ENCODE measurements at regions not wholly inside any gene's neighbourhood (a gene's known extent, or its start where the extent isn't known, plus 50 kb on each side); places are given as distances from the start of the nearest gene placed in this dataset.
"Not testable (repeated sequence)": the region's sequence is repeated elsewhere in the genome, so short reads cannot be mapped to it uniquely, and the experiment has no call there.

- Histone ChIP-seq H3K36me3 (no peaks in the 10 kb centered on the region), H3K27ac (no peak overlapping the region), H3K4me1 (peaks cover 0 to 27% (median 4%) of the 10 kb centered on the region in 4 donors), H3K4me3 (no peak overlapping the region), H3K9me3 (no peaks in the 10 kb centered on the region), H3K27me3 (no peaks in the 10 kb centered on the region)
- TF ChIP-seq CTCF (IDR thresholded peaks at IDR 0.05): no peak
- intact Hi-C loops (cut with DNase I; ENCODE audit: low total_unique reads): no loop called here
- DNase-seq: no peak
Observed at GRCh38 chr6:112682071-112682470, 334.9 kb downstream of the RFPL4B start.

- Histone ChIP-seq H3K36me3 (no peaks in the 10 kb centered on the region), H3K27ac (no peak overlapping the region), H3K4me3 (no peak overlapping the region), H3K9me3 (no peaks in the 10 kb centered on the region), H3K4me1 (peaks cover 0 to 27% (median 4%) of the 10 kb centered on the region in 4 donors), H3K27me3 (no peaks in the 10 kb centered on the region)
- DNase-seq: no peak
- intact Hi-C loops (cut with DNase I; ENCODE audit: low total_unique reads): no loop called here
- no peak for TF ChIP-seq CTCF (IDR thresholded peaks at IDR 0.05)
Observed at GRCh38 chr6:112683106-112683505, 336.0 kb downstream of the RFPL4B start.

DNA sequence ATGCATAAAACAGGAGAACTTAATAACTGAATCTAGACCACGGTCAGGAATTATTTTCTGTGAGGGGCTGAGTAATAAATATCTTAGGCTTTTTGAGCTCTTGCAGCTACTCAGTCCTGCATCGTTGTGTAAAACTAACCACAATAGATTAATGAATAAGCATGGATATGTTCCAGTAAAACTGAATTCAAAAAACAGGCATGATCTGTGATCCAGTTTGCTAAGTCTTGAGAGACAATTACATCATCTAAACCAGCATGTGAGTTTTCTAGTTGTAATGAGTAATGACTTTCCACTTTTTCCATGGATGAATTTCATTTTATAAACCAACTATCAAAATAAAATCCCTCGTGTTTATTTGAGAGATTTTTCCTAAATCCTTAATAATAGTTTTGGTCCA lies 336.8 kb downstream of the RFPL4B start:
- no peak for DNase-seq
- Histone ChIP-seq H3K4me1 (peaks cover 0 to 27% (median 4%) of the 10 kb centered on the region in 4 donors), H3K9me3 (no peaks in the 10 kb centered on the region), H3K27ac (no peak overlapping the region), H3K27me3 (no peaks in the 10 kb centered on the region), H3K4me3 (no peak overlapping the region), H3K36me3 (no peaks in the 10 kb centered on the region)
- intact Hi-C loops (cut with DNase I; ENCODE audit: low total_unique reads): no loop called here
- no peak for TF ChIP-seq CTCF (IDR thresholded peaks at IDR 0.05)

DNA sequence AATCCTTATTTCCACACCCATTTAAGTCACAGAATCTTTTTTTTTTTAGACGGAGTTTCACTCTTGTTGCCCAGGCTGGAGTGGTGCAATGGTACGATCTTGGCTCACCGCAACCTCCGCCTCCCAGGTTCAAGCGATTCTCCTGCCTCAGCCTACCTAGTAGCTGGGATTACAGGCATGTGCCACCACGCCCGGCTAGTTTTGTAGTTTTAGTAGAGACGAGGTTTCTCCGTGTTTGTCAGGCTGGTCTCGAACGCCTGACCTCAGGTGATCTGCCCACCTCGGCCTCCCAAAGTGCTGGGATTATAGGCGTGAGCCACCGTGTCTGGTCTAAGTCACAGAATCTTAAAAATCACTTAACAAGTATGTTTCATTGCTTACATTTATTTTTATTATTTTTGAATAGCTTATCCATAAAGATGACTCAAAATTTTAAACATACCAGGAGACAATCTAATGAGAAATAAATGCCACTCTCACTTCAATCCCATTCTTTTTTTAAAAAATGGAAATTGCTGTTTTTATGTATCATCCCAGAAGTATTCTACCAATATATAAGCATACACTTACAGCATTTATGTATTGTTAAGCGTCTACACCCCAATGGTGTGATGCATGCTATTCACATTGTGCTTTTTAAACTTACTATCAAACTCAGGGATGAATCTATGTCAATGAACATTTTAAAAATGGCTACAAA lies 338.5 kb downstream of the RFPL4B start:
- intact Hi-C loops (cut with DNase I; ENCODE audit: low total_unique reads); H3K27me3 ChIP-seq; H3K27ac ChIP-seq; H3K9me3 ChIP-seq; H3K4me3 ChIP-seq; DNase-seq; H3K36me3 ChIP-seq: not testable (repeated sequence)
- peaks cover 0 to 13% (median 1%) of the 10 kb centered on the region in 4 donors for H3K4me1 ChIP-seq

GRCh38 chr6:112688487-112689165 lies 341.5 kb downstream of the RFPL4B start:
- H3K27ac ChIP-seq; H3K27me3 ChIP-seq; H3K9me3 ChIP-seq; intact Hi-C loops (cut with DNase I; ENCODE audit: low total_unique reads); H3K4me1 ChIP-seq; H3K36me3 ChIP-seq; DNase-seq: not testable (repeated sequence)
- H3K4me3 ChIP-seq: peak overlapping the region; percentile 8 to 12

DNA sequence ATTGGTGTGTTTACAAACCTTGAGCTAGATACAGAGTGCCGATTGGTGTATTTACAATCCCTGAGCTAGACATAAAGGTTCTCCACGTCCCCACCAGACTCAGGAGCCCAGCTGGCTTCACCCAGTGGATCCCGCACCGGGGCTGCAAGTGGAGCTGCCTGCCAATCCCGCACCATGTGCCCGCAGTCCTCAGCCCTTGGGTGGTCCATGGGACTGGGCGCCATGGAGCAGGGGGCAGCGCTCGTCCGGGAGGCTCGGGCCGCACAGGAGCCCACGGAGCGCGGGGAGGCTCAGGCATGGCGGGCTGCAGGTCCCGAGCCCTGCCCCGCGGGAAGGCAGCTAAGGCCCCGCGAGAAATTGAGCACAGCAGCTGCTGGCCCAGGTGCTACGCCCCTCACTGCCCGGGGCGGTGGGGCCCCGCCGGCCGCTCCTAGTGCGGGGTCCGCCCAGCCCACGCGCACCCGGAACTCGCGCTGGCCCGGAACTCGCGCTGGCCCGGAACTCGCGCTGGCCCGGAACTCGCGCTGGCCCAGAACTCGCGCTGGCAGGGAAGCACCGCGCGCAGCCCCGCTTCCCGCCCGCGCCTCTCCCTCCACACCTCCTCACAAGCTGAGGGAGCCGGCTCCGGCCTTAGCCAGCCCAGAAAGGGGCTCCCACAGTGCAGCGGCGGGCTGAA lies 342.2 kb downstream of the RFPL4B start:
- H3K4me1 ChIP-seq; DNase-seq; H3K36me3 ChIP-seq; H3K27me3 ChIP-seq; H3K27ac ChIP-seq; H3K9me3 ChIP-seq; intact Hi-C loops (cut with DNase I; ENCODE audit: low total_unique reads); H3K4me3 ChIP-seq: not testable (repeated sequence)

Data from tibial artery (tissue), 4 donors.